GM19238 (cell line): ENCODE measurements at regions not wholly inside any gene's neighbourhood (a gene's known extent, or its start where the extent isn't known, plus 50 kb on each side); places are given as distances from the start of the nearest gene placed in this dataset.

ENCODE experiments used
- DNase-seq: peaks from one replicate; pipeline ENCODE4 v3.0.0; 2011; ENCODE audit warnings: low spot score; ENCODE audit not compliant: insufficient read length

DNA sequence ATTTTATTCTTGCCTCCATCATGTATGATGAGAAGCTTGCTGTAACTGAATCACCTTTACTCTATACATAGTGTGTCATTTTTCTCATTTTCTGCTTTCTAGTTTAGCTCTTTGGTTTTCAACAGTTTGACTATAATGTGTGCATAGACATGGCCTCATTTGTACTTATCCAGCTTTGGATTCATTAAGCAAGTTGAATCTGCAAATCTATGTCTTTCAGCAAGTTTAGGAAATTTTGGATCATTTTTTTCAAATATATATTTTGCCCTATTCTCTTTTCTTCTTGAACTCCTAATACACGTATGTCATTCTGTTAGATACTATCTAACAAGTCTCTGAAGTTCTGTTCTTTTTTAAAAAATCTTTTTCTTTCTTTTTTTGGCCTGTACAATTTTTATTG is 57.8 kb downstream of the PRLHR start:
- DNase-seq: no peak

DNA sequence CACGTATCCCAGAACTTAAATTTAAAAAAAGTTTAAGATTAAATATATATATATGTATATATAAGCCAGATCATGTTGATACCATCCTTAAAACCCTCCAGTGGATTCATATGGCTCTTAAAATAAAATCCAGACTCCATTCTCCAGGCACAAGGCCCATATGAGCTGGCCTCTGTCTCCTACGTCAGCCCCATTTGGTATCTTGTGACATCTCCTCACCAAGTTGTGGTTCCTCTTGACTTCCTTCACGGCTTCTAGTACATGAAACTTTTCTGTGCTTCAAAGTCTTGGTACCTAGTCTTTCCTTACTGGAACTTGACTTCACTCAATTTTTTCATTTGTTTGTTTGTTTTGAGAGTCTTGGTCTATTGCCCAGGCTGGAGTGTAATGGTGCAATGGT is 61.3 kb downstream of the PRLHR start:
- no peak for DNase-seq

DNA sequence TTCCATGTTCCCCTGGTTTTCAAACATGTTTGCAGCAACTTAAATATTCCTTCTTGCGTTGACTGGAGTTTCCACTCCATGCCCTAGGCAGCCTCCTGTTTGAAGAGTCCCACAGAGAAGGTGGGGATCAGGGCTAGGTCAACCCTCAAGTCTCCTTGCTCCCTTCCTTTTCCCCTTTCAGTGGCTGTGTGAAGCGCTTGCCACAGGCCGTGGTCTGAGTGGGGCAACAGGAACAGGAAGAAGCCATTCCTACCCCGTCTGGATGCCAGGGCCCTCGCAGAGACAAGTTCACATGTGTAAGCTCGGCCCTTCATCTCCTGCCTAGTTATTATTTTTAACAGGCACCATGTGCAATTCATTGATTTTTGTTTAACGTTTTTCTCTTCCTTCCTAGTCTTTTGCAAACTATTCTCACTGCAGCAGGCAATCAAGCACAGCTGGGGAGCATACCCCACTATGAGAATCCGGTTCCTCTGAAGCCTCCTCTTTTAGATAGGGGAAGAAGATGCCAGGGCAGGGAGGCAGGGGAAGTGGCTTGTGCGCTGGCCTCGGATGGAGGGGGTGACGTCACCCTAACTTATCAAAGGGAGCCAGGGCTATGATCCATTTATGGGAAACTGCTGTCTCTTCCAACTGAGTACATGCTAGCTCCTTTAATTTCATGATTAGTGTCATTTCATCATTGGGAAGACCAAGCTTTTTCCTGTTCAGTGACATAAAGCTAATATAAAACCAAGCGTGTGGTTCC is 64.2 kb downstream of the PRLHR start:
- no peak for DNase-seq

DNA sequence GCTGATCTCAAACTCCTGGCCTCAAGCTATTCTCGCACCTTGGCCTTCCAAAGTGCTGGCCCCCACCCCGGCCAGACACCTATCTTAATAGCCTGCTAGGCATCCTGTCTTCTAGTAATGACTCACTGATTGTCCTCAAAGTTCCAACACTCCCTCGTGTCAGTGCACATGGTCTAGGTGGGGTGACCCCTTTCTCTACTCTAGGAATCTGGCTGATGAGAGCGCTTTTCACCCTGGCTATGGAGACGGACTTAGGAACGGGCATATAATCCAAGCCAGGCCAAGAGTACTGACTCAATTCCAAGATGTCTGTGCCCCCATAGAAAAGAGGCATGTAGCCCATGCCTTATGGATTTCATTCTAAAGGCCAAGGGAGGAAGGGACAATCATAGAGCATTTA is 67.0 kb downstream of the PRLHR start:
- DNase-seq: no peak

DNA sequence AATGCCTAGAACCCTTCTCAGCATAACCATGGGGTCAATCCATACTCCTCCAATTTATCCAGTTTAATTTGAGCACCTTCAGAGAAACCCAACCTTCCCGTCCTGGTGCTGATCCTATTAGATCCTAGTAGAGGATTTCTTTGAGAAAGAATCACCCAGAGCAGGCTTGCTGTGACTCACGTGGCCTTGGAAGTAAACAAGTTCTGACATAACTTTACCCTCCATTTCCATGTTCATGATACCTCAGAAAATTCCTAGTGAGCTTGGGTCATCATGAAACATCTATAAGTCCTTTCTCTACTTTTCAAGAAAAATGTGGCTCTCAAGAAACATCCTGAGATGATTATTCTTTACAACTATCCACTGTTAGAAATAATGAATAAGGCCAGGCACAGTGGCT is 71.7 kb downstream of the PRLHR start:
- no peak for DNase-seq

DNA sequence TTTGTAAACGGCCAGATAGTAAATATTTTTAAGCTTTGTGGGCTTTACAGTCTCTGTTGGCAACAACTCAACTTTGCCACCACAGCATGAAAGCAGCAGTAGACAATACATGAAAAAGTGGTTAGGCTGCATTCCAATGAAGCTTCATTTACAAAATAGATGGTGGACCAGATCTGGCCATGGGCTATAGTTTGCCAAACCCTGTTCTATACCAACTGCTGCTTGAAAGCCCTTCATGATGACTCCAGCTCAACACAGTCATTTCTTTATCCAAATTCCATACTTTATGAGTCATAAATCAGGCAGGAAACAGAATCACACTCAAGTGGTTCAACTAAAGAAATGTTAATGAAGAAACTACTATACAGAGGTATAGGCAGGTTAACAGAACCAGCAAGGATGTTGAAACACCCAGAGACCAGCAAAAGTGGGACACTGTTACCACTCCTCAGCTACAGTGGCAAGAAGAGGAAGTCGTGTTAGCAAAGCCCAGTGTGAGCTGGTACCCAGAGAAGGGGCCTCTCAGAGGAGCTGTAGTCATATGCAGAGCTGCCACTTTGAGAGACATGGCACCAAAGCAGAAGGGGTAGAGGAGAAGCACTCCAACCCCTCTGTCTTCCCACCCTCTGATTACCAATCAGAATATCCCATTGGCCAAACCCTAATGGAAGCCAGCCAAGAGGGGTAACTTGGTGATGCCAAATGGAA is 72.5 kb downstream of the PRLHR start:
- DNase-seq: no peak

DNA sequence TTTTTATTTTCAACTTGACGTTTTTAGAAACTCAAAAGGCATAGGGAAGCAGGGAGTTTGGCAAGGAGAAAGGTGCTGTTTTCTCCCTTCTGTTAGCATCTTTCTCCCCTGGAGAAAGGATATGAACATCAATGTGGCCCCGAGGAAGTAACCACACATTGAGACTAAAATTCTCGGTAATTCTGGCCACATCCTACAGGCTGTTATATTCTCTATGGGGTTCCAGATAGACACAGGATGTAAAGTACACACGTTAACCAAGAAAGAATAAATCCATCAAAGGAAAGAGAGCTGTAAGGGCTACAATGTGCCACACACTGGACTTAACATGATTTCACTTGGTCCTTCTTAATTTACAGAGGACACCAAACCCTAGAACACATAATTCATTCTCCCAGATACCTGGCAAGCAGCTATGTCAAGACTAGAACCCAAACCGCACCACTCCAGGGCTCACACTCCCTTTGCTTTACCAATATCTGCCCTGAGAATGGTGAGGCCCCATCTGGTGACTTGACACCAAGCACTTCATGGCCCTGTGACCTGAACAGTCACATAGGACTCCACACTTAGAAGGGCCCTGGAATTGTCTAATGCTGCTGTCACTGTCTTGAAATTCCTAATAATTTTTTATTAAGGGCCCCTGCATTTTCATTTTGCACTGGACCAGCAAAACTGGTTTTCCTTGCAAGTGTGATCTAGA is 73.9 kb downstream of the PRLHR start:
- DNase-seq: no peak

DNA sequence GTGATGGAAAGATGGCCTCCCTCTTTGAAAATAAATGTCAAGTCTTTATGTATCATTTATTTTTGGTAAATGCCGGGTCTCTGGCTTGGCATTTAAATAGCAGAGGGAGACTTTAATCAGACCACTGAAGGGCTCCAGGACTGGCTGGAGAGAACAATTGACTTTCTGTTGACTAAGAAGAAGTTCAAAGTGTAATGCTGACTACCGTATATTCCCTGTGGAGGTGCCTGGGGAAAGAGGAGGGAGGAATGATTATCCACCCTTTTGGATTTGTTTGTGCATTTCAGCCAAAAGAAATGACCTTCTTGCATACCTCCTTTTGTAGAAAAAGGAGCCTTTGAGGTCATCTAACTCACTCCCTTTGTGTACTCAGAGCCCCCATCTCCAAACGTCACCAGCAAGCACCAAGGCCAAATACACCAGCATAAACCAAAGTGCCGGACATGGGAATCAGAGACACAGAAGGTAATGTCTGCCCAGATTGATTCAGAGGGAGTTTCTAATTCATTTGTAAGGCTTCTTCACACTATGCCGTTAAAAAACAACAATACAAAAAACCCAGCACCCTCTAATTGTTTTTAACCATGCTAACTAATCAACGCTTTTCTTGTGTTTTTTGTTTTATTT is 75.2 kb downstream of the PRLHR start:
- no peak for DNase-seq

DNA sequence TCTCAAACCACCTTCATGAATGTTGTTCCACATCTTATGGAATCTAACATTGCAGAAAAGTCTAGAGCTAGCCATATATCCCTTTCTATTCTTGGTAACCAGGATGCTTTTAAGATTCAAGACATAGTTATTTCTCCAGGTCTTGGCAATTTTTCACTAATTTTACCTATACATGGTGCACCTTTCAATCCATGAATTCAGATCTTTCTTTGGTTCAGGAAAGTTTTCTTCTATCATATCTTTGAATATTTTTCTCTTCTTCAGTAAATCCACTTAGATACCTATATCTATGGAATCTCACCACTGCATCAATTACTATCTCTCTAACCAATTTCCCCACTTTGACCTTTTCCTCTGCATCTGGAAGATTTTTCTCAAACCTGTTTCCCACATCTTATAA is 77.4 kb downstream of the PRLHR start:
- DNase-seq: no peak

DNA sequence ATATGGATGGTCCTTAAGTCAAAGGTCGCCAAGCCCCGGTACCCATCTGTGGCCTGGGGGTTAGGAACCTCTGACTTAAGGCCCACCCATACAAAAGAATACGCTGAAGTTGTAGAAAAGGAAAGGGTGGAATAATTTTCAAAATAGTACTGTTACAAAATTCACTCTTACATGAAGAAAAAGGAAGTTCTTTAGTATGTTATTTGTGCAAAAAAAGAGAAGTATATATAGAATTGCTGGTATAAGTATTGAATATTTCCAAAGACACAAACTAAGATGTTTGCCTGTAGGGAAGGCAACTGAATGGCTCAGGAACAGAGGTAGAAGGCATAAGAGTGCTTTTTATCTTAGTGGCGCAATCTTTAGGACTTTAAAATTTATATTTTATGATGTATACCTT is 78.7 kb downstream of the PRLHR start:
- DNase-seq: no peak

DNA sequence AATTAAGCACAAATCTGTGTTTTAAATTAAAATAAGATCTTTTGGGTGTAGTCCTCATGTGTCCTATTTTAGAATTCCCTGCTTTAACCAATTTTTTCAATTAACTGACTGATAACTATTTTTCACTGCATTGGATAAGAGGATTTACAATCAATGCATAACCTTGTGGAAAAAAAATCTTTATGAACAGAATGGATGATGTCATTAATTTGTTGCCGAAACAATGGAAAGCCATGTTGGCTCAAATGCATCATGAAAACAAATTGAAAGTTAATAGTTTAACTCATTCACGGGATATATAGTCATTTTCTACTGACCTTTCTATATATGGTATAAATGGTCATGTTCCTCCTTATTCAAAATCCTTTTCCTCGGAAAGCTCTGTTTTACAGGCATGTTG is 82.3 kb downstream of the PRLHR start:
- DNase-seq: no peak

DNA sequence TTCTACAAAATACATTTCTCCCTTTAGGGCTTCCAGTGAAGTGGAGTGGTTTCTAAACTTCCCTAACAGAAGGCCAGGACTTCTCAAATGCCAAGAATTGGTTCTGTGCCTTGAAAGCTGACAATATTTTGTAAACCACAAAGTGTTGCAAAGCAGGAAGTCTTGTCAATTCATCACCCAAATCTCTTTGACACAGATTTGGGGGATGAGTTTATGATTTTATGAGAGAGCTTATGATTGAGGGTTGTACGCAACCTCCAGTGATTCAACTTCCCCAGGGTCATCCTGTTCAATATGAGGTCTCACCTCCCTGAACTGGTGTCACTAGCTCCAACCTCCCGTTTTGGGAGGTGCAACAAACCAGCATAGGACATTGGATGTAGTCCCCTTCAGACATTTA is 83.7 kb downstream of the PRLHR start:
- no peak for DNase-seq

DNA sequence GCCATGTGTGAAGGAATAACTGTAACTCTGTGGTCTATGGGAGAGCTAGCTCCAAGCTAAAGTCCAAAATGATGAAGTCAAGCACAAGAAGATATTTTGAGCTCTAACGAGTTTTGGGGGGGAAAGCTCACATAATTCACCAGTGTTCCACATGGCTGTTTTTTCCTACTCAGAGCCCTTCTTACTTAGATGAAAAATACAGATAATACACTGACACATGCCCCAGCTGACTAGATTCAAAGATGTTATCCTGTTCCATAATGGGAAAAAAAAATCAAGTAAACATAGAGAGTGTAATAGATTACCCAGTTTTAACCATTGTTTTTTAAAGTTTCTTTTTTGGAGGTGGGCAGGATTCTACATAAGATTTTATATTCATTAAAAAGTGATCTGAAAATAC is 86.6 kb downstream of the PRLHR start:
- no peak for DNase-seq

DNA sequence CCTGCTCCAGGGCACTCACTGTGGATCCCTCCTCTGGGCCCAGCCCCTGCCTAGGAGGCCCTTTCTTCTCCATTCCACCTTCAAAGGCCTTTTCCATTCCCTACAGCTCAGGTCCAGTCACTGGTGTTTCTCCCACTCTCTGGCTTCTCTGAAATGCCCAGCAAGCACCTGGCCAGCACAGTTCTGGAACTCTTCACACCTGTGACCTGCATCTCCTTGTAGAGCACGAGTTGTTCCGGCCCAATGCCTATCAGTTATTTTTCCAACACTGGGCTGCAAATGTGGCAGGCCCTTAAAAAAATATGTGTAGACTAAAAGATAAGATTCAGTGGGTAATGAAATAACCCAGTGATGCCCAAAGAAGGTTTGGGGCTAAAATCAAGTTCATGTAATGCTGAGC is 87.1 kb downstream of the PRLHR start:
- no peak for DNase-seq

DNA sequence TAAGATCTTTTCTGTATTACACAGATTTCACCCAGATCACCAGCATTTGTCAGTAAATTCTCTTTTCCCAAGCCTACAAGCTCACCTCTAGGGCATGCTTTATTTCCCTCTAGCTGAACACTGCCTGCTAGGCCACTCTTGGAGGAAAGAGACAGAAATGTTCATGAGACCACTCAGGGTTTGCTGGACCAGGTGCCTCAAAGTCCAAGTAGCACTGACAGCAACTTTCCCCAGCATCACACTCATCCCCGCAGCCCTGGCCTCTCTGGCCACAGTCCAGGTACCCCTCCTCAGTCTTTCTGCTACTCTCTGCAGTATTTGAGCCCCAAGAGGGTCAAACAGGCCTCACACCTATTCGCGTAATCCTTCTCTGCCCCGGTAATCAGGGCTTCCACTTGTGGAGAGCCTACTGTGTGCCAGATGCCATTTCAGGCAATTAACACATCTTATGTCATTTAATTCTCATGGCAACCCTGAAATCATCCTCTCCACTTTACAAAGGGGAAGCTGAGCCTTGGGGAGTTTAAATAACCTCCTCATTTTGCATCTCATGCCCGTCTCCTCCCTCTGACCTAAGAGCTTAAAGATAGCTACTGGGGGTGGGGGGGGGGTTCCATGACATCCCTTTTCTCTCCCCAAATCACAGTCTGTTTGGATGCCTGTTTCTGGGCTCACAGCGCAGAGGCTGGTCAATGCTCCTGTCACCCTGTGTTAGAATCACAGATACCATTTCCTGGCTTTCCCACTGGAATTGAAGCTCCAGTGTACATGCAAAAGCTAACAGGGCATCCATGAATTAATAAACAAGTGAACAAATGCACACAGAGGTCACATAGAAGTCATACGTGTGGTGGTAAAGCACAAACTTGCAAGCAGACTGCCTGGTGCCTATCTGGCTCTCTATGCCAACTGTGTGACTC is 88.5 kb downstream of the PRLHR start:
- DNase-seq: no peak

DNA sequence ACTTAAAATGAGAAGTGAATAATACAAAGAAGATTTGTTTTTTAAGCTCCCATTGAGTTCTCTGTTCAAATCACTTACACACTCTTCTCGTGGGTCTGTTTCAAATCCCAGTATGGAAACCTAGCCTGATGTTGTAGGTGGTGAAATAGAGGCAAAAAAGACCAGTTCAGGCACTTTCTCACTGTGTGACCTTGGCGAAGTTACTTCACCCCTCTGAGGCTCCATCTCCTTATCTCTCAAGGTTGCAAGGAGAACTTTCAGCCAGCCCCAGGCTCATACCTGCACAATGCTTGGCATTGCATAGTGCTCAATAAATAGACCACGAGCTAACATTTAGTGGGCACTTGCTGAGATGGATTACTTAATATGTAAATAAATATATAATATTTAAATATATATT is 90.1 kb downstream of the PRLHR start:
- no peak for DNase-seq

DNA sequence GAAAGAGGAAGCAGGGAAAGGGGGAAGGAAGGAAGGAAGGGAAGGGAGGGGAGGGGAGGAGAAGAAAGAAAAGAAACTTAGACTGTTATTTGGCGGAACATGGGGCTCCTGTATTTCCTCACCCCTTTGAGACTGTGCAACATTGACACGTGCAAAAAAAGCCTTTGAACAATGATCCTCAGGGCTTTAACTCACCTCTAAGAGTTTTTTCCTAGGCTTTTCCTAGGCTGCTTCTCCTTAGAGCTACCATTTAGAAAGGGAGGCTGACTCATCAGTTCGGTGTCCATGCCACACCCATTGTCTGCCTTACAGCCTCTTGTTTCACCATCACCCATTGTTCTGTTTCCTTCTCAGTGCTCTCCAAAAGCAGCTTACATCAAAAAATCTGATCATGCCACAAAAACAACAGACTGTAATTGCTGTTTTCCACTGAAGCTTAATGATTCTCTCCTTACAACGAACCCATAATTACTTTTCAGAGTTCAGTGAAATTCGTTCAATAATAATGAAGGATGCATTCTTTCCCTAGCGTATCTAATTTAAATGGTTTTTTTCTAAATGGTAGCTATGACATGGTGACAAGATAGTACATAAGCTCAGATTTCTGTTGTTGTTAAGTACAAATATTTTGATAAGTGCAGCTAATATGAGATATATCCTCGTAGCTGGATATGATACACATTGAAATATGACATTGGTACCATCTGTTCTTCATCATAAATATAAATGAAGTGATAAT is 90.8 kb downstream of the PRLHR start:
- no peak for DNase-seq

DNA sequence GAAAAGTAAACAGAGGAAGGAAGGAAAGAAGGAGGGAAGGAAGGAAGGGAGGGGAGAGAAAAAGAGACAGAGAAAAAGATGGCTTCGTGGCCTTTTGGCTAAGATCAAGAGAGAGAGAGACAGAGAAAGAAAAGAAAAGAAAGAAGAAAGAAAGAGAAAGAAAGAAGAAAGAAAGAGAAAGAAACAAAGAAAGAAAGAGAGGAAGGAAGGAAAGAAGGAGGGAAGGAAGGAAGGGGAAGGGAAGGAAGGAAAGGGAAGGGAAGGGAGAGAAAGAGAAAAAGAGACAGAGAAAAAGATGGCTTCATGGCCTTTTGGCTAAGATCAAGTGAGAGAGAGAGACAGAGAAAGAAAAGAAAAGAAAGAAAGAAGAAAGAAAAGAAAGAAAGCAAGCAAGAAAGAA is 91.4 kb downstream of the PRLHR start:
- no peak for DNase-seq

DNA sequence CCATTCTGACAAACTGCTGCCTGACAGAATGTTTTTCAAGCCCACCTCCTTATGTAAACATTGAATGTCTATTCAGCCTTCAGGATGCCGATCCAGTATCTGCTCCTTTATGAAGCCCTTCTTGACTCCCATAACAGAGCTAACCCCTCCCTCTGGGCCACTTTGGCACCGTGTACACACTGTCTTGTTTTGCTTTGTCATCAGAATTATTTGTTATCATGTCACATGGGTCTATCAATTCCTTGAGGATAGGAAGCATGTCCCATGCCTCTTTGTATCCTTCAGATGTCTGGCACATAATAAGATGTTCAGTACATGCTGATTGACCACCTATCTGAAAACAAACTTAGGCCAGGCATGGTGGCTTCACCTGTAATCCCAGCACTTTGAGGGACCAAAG is 92.3 kb downstream of the PRLHR start:
- DNase-seq: no peak

DNA sequence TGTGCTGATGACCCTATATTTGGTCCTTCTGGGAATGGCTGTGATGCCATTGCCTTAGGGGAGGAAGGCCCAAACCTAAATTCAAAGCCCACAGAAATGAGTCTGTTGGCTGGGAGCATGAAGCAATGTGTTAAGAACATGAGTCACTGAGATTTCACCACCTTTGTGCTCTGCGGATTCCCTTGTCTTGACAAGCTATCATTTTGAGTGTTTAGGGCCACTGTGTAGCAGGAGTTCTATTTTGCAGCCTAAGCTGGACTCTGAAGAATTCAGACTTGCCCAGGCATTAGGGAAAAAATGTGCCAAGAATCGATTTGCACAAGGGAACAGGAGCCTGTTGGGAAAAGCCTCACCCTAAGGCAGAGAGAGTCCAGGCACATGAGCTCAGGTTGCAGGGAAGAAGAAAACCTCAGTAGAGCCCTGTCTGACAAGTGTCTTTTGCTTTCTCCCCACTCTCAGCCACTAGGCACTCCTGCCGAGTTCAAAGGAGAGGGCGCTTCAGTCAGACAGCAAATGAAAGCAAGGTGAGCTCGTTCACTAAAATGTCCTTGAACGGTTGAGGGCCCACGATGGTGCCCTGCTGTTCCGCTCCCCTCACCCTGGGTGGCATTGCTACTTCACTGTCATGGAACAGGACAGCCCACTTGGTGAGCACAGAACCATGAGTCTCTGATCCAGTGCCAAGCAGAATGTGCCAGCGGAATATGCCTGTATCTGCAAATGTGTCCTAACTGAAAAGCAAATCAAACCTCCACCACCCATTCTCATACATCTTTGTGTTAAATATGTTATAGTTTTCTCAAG is 93.6 kb downstream of the PRLHR start:
- no peak for DNase-seq
